ENCODE measurements at regions not wholly inside any gene's neighbourhood (a gene's known extent, or its start where the extent isn't known, plus 50 kb on each side); places are given as distances from the start of the nearest gene placed in this dataset.
A peak's percentile ranks its signal among the peaks of the same experiment; 100 is the strongest.

DNA sequence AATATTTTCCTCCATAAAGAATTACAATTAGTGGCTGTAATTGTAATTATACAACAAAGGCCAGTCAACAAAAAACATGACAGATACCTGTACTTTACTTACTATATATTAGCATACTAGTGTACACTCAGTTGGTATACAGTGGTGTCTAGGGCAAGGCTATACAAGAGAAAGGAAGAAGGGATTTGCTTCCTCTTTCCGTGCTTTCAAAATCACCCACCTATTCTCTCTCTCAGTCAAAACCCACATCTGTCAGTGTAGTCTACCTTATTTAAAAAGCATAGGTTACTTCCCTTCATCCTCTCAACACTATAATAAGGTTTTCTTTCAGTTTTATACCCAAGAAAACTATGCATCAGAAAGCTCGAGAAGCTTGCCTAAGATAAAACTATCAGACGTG is 355.8 kb upstream of the NR5A2 start:
- DNase-seq = no peak

- no peak for DNase-seq
Observed at GRCh38 chr1:199675937-199676336, 351.6 kb upstream of the NR5A2 start.

DNA sequence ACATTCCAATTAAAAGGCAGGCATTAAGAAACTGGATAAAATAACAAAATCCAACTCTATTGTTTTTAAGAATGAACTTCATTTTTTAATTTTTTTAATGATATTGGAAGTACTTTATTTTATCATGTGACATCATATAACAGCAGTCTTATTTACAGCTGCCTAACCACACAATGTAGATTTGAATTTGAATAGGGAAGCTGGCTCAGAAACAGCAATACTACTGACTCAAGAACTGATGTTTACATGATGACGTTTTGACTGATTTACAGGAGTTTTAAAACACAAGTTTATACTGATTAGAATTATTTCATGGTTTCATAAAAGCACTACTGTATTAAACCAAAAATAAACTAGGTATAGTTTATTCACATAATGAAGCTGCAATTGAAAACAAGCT is 348.7 kb upstream of the NR5A2 start:
- DNase-seq = no peak

GRCh38 chr1:199682081-199682480 is 345.4 kb upstream of the NR5A2 start:
- DNase-seq = no peak

DNA sequence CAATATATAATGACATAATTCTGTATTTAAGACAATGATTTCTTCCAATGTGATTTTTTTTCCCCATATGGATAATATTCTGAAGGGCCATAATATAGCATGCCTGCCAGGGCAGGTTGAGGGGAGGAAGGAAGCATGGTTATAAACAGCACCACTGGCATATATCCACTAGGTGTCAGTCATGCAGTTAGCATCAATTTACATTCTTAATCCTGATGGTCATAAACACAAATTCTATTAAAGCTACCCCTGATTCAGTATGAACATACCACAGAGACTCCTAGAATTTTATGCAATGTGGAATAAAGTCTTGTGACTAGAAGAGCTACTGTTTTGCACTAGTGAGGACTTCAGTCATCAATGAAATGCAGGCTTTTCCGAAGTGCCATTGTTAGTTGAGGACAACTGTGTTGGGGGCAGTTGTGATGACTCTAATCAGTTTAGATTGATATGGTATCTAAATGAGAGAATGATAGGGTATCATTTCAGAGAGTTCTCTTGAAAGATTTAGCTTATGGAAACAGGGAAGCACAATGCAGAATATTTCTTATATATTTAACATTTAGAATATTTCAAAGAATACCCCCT is 342.7 kb upstream of the NR5A2 start:
- peak; percentile 21 for DNase-seq

- DNase-seq = no peak
Observed at GRCh38 chr1:199685369-199685768, 342.1 kb upstream of the NR5A2 start.

DNA sequence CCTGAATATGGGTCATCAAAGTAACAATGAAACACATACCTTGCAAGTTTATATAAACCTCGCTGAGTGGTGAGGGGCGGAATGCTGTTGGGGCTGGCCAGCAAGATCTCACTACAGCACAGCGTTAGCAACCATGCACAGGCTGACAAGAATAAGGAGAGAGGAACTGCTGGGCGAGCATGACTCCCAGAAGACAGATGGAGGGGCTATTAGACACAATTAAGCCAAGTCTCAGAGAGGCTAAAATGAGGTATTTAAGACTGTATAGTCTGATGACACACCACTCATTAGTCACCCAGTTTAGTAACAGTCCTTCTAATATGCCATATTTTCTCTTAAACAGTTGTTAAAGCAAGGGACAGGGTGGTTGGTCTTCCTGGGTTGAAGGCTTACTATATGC is 340.2 kb upstream of the NR5A2 start:
- no peak for DNase-seq

- no peak for DNase-seq
Observed at GRCh38 chr1:199688133-199688676, 339.3 kb upstream of the NR5A2 start.

DNA sequence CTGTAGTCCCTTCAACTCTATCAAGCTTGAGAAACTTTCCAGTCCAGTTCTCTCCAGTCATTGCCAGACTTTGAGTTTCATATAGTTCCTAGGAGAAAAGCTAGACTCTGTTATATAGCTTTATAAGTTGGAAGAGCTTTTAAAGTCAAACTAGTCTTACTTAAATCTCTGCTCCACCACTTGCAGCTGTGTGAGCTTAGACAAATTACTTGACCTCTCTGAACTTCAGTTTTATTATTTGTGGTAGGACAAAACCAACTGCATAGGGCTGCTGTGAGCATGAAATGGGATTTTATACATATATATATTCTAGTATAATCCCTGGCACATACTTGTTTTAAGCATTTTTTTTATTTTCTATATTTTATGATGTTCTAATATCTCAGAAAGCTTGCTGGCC is 338.7 kb upstream of the NR5A2 start:
- no peak for DNase-seq

- DNase-seq = no peak
Observed at GRCh38 chr1:199690496-199690895, 337.0 kb upstream of the NR5A2 start.

GRCh38 chr1:199691540-199691939 is 336.0 kb upstream of the NR5A2 start:
- peak; percentile 46 for DNase-seq

DNA sequence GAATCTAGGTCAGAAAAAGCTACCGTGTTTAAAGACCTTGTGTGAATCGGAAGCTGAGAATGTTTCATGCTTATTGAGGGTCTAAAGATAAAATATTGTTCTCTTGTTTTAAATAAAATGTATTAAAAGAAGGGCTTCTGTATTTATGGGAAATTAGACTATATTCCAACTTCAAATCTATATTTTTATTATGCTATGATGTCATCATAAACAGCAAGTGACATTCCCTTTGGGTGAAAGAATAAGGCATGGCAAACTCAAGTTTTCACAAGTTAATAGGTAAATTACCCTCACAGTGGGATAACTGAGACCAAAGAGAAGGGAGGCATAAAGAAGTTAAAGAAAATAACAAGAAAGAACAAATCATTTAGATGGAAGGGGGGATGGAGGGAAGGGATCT is 333.8 kb upstream of the NR5A2 start:
- no peak for DNase-seq

DNA sequence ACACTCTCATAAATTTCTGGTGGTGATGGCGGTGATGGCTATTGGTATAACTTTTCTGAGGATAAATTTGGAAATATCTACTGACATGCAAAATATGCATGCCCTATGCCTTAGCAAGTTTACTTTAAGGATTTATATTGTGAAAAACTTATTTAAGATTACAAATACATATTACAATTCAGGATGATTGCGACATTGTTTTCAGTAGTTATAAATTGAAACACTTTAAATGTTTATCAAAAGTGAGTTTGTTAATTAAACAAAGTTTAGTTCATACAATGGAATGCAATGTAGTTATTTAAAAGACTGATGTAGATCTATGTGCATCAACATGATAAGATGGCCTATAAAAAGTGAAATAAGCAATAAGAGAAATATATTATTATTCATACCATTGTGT is 331.3 kb upstream of the NR5A2 start:
- no peak for DNase-seq

- no peak for DNase-seq
Observed at GRCh38 chr1:199698222-199698621, 329.3 kb upstream of the NR5A2 start.

DNA sequence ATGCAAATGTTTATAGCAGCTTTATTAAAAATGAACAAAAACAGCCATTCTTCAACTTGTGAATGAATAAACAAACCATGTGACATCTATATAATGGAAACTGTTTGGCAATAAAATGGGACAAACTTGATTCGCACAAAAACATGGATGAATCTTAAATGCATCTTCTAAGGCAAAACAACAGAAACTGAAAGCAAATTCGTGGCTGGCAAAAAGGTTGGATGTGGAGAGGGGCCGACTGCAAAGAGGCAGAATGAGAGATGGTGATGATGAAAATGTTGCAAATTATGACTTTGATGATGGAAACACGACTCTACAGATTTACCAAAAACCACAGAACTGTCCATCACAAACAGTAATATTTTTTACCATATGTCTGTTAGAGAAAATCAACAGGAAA is 327.0 kb upstream of the NR5A2 start:
- no peak for DNase-seq

DNA sequence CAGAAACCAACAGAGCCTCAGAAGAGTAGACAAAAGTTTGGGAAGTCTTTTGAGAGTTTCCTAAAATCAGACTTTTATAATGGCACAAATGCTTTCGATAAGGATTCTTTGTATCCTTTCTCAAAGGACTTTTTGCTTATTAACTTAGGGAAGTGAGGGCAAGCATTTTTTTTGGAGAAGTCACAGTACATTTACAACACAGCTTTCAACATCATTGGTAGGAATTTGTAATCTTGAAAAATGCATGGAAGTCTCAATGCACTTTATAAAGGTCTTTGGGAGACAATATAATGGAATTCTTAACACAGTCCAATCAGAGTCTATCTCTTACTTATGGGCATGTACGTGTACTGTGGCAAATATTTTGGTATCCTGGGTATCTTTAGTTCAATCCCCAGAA is 325.8 kb upstream of the NR5A2 start:
- DNase-seq = no peak

DNA sequence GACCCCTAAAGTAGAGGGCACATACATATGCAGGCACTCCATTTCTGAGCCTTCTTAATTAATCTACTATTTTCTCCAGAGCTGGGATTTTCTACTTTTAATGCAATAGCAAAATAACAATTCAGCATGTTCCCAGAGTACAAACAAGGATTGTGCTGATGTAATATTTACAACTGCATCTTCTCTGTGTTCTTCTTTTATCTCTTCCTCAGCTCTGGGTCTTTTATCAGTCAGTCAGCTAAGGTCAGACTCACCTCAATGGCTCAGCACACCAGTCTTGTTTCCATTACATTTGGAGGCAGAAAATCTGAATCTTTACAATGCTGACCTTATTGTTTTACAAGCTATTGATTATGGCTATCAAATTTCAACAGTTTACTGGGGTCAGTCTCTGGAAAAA is 323.3 kb upstream of the NR5A2 start:
- DNase-seq = no peak

DNA sequence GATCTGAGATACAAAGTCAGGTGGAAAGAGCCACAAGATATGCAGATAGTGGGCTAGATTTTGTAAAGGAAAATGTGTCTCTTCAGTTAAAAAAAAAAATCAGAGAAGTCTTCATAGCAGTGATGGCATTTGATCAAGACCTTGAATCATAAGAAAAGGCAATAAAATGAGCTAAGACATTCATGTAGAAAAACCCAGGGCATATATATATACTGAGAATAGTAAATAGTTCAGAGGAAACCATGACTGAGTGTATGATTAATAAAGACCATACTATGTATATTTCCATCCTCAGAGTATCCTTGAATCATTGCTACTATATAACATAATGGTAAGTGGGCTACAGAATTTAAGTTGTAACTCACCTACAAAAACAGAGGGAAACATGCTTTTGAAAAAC is 321.7 kb upstream of the NR5A2 start:
- no peak for DNase-seq

GRCh38 chr1:199706826-199707606 is 320.5 kb upstream of the NR5A2 start:
- no peak for DNase-seq

GRCh38 chr1:199710974-199711373 is 316.5 kb upstream of the NR5A2 start:
- DNase-seq = no peak

GRCh38 chr1:199716729-199717128 is 310.8 kb upstream of the NR5A2 start:
- DNase-seq = no peak

DNA sequence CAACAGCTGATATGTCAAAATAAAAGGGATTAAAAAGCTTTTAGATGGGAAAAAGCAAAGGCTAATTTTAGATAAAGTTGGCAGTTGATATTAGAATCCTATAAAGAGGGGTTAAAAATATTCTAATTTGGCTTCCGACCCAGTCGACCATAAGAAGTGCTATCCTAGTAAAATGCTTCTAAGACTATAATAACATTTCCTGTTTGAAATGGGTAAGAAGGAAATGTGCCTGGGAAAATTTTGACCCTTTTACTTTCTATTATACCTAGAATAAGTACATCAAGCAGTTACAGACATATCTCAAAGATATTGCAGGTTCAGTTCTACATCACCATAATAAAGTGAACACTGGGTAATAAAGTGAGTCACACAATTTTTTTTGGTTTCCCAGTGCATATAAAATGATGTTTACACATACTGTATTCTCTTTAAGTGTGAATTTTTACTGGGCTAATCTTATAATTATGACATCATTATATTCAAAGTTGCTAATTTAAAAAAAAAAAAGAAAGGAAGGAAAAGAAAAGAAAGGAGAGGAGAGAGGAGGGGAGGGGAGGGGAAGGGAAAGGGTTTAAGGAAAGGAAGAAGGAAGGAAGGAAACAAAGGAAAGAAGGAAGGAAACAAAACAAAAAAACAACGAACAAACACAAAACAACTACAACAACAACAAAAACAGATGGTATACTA is 308.2 kb upstream of the NR5A2 start:
- DNase-seq = no peak

DNA sequence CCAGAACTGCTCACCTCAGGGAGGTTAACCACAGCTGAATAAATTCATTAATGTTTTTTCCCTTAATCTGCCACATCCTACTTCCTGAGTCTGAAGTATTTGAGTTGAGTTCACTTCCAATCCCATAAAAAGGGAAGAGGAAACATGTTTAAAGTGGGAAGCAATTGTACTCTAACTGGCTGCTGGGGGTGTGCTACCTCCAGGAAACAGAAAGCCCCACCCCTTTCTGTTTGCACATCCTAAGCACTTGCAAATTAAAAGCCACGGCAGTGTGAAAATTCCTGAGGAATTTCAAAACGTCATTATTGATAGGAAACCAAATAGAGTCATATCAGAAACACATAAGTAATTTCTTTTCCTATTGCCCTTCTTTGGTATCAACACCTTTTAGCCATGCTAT is 307.0 kb upstream of the NR5A2 start:
- no peak for DNase-seq

DNA sequence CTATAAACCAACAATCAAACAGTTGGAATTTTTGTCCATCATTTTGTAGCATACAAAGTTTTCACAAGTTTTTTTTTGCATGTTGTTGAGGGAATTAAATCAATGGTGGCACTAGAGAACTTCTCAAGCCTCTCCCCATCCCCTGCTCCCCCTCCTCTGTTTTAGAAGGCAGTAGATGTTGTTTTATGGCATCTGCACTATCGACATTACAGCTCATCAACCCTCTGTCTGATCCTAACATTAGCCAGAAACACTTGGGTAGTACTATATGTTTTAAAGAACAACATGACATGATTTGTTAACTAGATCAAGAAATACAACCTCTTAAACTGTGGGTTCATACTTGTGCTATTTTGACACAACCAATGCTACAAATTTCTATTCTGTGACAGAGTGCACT is 306.5 kb upstream of the NR5A2 start:
- no peak for DNase-seq

All from NCI-H510A (cell line).